Omental fat pad (tissue), 3 donors: ENCODE measurements at regions not wholly inside any gene's neighbourhood (a gene's known extent, or its start where the extent isn't known, plus 50 kb on each side); places are given as distances from the start of the nearest gene placed in this dataset.

Experiments used
- ATAC-seq: fragments of 150-250 bp; one replicate; pipeline ENCODE4 v1.9.1; 2016; ENCODE audit warnings: mild to moderate bottlenecking, moderate library complexity; ENCODE audit not compliant: low FRiP score
- DNase-seq: peaks from one replicate; pipeline ENCODE4 v3.0.0-alpha.2; 2019; ENCODE audit warnings: low spot score
- CTCF ChIP-seq, 3 donors: fragments of 450-650 bp; IDR thresholded peaks; one replicate each; pipeline ENCODE4 v1.5.1; 2016 to 2017; ENCODE audit warnings: antibody characterized with exemption in 3 of 3, mild to moderate bottlenecking in 3 of 3, moderate library complexity in 2 of 3

DNA sequence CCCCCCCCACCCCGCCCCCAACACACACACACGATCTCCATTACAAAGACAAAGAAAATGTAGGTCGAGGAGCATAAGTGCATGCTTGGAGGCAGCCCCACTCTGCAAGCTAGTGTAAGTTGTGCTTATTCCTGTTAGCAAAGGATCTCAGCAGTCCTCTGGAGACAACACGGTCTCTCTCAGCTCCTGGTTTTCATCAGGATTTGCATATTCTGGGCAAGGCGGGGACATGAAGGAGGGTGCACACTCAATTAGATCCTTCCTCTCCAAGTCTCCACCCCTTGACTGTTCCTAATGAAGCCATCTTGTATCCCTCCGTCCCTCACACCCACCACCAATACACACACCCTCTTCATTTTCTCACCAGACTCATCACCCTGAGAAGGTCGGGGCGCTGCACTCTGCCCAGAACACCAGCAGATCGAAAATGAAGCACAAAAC is 63.8 kb downstream of the MRPL46 start:
- no peak for DNase-seq
- no peak for TF ChIP-seq CTCF (IDR thresholded peaks at IDR 0.05)
- ATAC-seq: no peak

GRCh38 chr15:88401996-88402656 is 65.1 kb downstream of the MRPL46 start:
- TF ChIP-seq CTCF (IDR thresholded peaks at IDR 0.05): no peak
- ATAC-seq (no peak), DNase-seq (no peak)

- DNase-seq (no peak), ATAC-seq (no peak)
Observed at GRCh38 chr15:88401251-88401995, 65.8 kb downstream of the MRPL46 start.

GRCh38 chr15:88400591-88401250 is 66.5 kb downstream of the MRPL46 start:
- no peak for TF ChIP-seq CTCF (IDR thresholded peaks at IDR 0.05)
- DNase-seq (no peak), ATAC-seq (no peak)

More at GRCh38 chr15:88401251-88401995, 65.8 kb downstream of the MRPL46 start:
- TF ChIP-seq CTCF (IDR thresholded peaks at IDR 0.05): no peak

DNA sequence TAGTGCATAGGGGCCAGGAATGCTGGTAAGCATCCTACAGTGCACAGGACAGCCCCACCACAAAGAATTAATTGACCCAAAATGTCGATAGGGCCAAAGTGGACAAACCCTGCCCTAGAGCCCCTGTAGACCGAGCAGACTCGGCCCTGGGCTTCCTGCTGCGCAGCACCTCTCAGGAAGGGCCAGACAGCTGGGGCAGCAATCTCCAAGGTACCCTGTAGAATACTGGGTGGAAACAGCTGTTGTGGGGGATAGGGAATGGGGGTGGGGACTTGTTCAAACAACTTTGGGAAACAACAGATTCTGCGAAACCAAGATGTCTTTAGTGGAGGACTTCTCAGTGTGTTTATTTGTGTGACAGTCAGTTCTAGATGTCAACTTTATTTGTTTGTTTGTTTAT is 67.1 kb downstream of the MRPL46 start:
- TF ChIP-seq CTCF (IDR thresholded peaks at IDR 0.05): no peak
- ATAC-seq: no peak
- no peak for DNase-seq

DNA sequence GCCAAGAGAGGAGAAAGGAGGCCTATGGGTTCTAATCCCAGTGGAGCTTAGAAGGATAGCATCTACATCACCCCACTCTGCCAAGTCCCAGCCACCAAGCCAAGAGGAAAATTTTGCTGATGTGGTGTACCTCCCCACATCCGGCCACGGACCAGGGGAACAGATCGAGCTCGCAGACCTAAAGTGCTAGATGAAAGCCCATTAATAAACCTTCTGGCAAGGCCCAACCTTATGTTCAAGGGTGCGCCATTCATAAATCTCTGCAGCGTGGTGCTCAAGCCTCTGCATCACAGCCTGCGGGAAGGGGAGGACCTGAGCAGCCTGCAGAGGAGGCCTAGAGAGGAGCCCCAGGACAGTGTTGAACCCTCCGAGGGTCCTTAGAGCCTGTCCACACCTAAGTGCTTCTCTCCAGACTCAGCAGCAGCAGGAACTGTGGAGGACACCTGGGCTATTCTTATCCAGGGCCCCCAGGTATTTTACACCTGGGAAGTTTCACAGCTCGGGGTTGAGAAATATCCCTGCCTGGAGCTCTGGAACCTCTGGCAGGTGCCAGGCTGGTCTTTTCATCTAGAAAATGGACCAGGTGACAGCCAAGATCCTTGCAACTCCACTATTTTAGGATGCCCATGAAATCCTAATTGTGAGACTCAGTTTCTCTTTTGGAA is 68.0 kb downstream of the MRPL46 start:
- ATAC-seq (no peak), DNase-seq (no peak)
- no peak for TF ChIP-seq CTCF (IDR thresholded peaks at IDR 0.05)
